HG03378 (cell line): ENCODE measurements at regions not wholly inside any gene's neighbourhood (a gene's known extent, or its start where the extent isn't known, plus 50 kb on each side); places are given as distances from the start of the nearest gene placed in this dataset.
"Not testable (repeated sequence)": the region's sequence is repeated elsewhere in the genome, so short reads cannot be mapped to it uniquely, and the experiment has no call there.

Experiments used
- ATAC-seq: cut with Tn5 transposase; IDR thresholded peaks from one replicate; pipeline ENCODE4 v1.9.1; 2021; ENCODE audit warnings: mild to moderate bottlenecking, moderate library complexity; ENCODE audit not compliant: unreplicated experiment

DNA sequence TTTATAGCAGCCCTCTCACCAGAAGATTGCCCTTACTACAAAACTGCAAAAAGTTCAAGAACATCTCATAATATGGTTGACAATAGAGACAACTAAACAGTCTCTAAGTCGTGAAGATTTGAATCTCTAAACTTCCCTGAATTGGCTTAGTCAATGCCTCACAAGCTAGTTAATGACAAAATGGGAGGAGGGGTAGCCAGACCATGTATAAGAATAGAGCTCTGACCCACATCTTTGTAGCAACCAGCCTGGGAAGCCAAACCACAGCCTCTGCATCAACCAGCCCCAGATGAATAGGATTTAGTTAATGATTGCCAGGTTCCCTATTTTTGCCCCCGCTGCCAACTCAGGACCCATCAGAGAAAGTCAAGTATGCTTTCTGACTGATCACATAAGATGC, 1265.9 kb upstream of the PCDH10 start:
- not testable (repeated sequence) for ATAC-seq

DNA sequence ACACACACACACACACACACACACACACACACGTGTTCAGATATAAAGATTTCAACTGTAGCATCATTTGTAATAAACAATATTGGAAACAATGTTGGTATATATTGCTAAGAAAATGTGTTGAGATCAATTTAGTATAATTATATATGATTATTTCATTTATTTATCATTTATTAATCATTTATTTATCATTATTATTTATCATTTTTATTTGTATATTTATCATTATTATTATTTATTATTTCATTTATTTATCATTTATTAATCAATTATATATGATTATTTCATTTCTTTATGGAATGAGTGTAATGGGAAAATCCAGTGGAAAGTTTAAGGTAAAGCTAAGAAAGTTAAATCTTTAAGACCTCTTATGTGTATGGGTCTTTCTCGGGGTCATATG, 1223.4 kb upstream of the PCDH10 start:
- ATAC-seq: not testable (repeated sequence)

DNA sequence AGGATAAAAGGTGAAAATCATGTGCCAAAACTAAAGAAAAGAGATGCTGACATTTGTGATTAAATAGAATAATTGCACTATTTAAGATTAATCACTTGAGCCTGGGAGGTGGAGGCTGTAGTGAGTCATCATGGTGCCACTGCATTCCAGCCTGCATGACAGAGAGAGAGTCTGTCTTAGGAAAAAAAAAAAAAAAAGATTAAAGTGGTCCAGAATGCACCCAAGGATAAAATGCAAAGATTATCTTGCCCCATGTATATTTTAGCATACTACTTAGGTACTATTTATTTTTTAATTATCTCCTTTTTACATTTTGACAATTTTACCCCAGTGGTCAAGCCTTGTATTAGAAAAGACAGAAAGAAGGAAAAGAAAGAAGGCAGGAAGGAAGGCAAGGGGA, 1181.4 kb upstream of the PCDH10 start:
- not testable (repeated sequence) for ATAC-seq

DNA sequence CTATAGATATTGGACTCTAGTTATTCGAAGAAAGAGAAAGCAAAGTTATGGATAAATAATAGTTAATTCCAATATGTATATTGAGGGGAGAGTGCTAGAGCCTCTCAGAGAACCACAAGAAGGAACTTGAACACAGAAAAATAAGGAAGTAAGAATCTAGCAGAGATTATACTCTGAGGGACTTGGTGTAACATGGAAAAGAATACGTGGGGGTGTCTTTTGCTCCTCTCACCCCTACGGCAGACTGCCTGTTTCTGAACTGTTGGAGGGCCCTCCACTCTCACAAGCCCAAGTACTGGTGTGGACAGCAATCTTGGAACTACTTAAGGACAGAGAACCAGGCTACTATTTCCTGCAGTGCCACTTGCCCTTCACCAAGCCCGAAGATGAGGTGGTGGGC, 1174.4 kb upstream of the PCDH10 start:
- ATAC-seq: peak; percentile 70

DNA sequence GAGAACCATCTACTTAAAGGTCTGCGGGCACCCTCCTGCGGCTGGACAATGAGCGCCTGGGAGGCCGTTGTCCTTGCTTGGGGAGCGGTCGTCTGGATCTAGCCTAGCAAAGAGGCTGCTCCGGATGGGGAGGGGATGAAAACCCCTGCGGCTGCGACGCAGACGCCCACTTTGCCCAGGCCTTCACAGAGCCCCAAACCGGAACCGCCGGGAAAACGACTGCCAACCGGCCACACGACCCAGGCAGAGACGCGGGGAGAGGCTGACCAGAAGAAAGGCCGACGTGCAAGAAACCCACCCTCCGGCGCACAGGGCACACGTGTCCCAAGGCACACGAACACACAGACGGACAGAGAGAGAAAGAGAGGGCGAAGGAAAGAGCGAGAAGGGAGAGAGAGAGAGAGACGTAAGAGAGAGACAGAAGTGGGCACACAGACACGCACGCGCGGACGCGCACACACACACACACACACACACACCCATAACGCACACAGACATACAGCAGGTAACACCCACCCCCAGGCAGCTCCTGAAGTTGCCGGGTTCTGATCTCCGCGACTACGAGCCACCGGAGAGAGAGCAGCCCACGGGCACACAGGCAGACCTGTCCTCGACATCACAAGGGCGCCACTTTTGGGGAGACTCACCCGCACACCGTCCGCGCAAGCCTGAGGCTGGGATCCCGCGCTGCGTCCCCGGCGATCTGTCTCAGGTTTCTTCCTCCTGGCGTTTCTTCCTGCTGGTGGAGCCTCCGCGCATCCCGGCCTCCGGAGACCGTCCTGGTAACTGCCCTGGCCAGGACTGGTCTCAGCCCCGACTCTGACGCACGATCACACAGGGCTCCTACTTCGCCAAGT, 1173.6 kb upstream of the PCDH10 start:
- ATAC-seq: not testable (repeated sequence)

DNA sequence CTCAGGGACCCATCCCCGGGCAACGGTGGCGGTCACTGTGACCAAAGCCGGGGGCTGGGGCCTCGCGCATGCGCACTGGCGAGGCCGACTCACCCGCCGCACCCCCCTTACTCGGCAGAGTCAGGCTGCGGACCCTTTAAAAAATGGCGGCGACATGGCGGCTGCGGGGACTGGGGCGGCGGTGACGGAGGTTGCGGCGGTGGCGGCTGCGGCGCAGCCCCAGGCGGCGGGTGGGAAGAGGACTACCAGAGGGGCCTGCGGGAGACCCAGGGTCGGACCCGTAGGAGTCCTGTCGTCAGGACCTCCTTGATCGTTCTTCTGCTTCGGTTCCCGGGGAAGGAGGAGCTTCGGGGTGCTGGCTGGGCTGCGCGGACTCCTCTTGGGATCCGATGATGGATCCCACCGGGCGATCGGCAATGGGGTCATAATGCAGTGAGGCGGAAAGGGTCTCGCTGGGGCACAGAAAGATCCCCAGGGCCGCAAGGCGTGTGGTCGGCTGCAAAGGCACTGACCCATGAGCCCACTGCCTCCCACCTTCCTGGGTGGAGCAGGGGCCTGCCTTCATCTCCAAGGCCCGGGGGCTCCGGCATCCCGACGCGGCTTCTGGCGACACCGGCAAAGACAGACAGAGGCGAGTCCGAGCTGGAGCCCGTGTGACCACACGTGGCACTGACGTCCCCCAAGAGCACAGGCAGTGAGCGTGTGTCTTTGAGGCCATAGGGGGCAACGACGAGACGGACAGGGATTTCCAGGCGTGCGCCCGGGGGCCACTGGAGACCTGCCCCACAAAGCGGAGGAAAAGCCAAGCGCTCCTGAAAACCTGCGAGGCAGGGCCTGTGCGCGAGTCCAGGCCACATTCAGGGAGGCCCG, 1172.7 kb upstream of the PCDH10 start:
- ATAC-seq: not testable (repeated sequence)

DNA sequence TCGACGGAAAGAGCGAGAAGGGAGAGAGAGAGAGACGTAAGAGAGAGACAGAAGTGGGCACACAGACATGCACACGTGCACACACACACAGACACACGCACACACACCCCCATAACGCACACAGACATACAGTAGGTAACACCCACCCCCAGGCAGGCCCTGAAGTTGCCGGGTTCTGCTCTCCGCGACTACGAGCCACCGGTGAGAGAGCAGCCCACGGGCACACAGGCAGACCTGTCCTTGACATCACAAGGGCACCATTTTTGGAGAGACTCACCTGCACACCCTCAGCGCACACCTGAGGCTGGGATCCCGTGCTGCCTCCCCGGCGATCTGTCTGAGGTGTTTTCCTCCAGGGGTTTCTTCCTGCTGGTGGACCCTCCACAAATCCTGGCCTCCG, 1171.0 kb upstream of the PCDH10 start:
- no peak for ATAC-seq

DNA sequence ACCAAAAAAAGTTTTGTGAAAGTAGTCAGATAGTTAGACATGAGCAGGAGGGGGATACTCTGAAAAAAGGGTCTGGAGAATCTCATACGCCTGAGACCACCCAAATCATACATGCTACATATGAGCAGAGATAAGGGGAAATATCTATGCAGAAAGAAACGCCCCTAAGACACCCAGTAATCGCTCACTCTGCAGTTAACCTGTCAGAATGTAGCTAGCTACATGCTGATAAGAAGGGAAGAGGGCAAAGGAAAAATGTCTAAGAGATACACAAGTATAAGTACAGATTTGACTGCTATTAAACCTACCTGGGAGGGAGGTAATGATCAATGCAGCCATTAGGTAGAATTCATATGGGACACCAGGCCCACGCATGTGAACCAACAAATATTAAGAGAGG, 1159.5 kb upstream of the PCDH10 start:
- no peak for ATAC-seq

DNA sequence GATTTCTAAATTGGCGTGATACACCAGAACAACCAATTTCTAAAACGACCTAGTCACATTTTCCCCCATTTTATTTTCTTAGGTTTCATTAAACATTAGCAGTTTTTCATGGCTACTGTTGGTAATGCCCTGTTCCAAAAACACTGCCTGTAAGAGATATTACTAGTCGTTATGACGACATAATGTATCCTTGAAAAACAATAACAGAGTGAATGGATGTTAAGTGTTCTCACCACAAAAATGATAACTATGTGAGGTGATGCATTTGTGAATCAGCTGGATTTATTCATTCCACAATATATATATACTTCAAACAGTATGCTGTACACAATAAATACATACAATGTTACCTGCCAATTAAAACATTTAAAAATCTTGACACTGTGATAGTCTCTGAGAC, 1147.6 kb upstream of the PCDH10 start:
- ATAC-seq: no peak

DNA sequence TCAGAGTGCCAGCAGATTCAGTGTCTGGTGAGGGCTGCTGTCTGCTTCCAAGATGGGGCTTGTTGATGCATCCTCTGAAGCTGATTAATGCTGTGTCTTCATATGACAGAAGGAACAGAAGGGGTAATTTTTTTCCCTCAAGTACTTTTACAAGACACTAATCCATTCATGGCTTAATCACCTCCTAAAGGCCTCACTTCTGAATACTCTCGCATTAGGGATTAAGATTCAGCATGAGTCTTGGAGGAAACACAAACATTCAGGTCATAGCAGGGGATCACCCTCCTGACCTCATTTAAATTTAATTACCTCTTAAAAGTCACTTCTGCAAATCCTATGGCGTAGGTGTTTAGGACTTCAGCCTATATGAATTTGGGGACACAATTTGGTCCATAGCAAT, 1145.5 kb upstream of the PCDH10 start:
- ATAC-seq: no peak

DNA sequence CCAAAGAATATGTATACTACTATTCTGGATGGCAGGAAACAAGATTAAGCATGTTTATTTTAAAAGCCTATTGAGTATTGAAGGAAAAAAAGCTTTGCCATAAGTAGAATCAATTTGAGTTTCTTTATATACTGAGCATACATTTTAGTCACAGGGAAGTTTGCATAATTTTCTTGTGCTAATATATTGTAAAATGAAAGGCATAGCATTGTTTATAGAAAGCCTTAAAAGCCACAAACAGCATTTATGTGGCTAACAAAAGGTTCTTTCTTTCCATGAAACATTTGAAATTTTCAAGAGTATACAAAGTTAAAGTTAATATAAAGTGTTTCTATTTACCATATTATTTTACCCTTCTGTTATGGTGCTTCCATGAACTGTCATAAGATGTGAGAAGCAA, 1133.8 kb upstream of the PCDH10 start:
- no peak for ATAC-seq

DNA sequence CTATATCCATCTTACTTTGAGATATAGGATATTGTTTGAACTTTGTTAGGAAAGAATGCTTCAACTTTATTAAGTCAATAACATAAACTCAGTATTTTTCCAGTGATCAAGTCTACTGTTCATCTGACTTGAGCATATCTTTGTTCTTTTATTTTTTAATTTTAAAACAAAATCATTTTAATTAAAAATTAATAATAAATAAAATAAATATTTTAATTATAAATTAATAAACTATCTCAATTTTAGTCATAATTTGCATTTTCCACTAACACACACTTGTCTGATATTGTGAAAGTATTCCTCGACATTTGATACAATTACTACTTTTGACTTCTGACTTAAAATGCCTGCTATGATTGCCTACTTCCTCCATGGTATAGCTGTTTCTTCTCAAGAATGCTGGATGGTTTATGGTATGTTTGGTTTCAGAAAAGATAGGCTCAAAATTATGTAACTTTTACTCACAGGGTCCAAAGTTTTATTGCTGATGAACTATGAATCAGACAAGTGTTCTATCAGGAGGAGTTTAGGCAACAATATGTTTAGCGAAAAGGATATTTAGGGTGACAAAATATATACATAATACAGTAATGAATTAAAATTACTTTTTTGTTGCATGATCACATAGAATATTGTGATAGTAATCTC, 1132.3 kb upstream of the PCDH10 start:
- ATAC-seq: no peak

DNA sequence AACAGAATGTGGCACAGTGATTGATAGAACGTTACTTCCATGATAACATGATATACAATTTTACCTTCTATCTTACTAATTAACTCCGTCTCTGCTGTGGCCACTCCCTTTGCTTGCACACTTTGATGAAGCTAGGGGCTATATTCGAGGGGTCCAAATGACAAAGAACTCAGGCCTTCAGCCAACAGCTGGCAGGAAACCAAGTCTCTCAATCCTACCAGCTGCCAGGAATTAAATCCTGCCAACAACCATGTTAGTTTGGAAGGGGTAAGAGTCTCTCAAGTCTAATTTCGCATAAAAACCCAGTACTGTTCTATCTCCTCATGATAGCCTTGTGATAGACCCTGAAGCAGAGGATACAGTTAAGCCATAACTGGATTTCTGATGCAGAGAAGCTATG, 1122.9 kb upstream of the PCDH10 start:
- ATAC-seq: no peak

DNA sequence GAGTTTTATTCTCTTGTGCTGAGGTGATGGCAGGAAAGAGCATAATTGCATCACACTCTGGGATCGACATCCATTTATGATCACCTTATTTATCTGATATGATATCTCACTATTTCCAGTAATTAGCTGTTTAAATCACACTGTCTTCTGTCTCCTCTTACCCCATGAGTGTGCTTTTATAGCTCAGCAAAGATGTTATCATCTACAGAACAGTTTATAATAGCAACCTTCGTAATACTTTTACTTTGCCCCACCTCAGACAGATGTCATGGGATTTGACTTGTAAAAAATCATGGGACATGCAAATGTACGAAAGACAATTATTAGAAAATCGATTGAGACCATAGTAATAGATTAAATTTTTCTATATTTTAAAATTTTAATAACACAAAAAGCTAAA, 1122.3 kb upstream of the PCDH10 start:
- ATAC-seq: no peak

DNA sequence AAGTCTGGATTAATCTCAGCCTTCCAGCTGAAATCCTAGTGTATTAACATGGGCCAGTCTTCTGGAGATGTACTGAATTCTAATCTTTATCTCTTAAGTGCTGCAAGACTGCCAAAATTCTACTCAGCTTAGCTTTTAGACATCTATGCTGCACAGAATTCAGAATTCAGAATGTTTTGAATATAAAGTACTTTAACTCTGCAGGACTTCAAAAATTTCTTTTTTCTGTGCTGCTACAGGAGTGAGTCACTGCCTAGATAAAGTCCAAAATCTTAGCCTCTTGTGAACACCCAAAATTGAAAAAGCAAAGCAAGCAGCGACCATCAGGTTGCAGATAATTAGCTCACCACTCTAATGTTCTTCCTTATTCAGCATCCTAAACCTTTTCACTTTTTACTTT, 1092.6 kb upstream of the PCDH10 start:
- no peak for ATAC-seq

DNA sequence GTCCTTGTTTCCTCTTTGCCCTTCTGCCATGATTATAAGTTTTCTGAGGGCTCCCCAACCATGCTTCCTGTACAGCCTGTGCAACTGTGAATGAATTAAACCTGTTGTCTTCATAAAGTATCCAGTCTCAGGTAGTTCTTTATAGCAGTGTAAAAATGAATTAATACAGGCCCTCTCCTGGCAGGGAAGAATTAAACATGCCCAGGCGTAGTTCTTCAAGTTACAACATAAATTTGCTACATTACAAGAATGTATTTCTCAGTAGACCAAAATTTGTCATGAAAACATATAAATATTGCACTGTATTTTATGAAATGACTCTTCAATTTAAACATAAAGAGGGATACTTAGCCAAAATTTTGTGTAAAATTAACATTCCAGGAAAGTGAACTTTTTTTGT, 1089.9 kb upstream of the PCDH10 start:
- no peak for ATAC-seq

DNA sequence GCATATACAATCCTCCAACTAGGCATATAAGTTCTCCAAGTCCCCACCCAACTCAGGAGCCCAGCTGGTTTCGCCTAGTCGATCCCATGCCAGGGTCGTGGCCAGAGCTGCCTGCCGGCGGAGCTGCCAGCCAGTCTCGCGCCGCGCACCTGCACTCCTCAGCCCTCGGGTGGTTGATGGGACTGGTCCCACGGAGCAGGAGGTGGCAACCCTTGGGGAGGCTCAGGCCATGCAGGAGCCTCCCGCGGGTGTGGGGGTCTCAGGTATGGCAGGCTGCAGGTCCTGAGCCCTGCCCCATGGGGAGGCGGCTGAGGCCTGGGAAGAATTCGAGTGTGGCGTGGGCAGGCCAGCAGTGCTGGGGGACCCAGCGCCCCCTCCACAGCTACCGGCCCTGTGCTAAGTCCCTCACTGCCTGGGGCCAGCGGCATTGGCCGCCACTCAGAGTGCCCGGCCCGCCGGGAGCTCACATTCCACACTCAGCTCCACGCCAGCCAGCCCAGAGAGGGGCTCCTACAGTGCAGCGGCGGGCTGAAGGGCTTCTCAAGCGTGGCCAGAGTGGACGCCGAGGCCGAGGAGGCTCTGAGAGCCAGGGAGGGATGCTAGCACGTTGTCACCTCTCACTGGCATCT, 1086.4 kb upstream of the PCDH10 start:
- ATAC-seq: no peak

DNA sequence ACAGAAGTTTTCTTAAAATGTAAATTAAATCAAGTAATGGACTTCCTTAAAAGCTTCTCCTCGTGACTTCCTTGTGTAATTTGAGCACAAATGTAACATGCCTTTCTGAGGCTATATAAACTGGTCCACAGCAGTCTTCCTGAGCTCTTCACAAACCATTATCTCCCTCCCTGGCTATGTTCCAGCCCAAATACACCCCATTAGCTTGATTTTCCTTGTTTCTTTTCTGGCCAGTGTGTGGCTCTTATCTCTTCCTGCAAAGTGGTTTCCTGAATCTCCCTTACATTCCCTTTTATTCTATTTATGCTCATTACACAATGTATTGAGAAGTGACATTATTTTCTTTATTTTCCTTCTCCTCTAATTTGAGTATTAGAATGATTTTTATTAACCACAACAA, 1085.3 kb upstream of the PCDH10 start:
- no peak for ATAC-seq

DNA sequence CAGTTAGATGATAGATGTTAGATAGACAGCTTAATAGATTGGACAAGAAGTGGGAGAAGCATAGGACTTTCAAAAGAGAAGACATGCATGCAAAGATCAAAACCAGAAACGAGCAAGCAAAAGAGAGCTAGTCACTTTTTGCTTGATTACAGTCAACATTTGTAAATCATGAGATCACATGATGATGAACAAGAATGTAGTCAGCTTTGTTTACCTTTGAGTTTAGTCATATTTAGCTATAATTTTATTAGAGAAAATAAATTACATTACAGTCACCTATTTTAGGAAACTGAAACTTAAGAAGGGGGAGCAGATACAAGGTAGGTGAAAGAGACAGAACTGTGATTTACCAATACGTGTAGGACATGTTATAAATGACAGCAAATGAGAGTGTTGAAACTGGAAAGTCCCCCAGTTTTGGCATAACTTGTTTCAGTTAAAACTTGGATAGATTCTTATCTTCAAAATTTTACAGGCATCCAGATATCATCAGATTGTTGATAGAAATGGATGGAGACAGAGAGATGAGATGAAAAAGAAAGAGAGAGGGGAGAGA, 1083.1 kb upstream of the PCDH10 start:
- no peak for ATAC-seq

DNA sequence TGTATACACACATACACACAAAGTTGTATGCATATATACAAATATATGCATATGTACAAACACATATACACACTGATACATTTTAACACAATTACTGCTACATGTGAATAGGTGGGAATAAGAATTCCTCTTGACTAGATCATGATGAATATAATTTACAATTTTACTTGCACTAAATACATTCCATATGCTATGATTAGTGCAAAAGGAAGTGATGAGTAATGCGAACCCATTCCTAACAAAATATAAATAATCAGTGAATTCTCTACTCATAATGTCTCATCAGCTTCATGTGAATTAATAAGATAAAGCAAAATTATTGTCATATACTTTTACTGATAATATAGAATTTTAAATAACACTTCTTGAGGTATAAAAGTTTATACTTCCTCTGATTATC, 1077.3 kb upstream of the PCDH10 start:
- no peak for ATAC-seq

DNA sequence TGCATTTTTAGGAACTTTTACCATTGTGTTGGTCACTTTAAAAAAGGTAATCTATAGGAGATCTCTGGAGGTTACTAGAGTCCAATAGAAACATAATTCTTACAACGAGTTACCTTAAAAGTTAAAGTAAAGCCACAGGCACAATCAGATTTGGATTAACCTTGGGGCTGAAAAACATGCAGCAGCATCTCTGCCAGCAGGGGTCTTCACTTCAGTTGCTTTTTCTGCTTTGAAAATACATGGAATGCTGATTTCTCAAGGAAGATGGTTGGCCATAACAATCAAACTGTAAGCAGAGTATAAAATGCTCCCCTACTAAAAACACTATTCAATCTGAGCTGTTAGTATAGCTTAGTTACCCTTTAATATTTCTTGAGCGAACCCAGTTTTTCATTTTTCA, 1072.3 kb upstream of the PCDH10 start:
- no peak for ATAC-seq
